NCI-H2107 (cell line): ENCODE measurements at regions not wholly inside any gene's neighbourhood (a gene's known extent, or its start where the extent isn't known, plus 50 kb on each side); places are given as distances from the start of the nearest gene placed in this dataset.
"Not testable (repeated sequence)": the region's sequence is repeated elsewhere in the genome, so short reads cannot be mapped to it uniquely, and the experiment has no call there.

Experiments used
- DNase-seq: peaks from one replicate; lab custom pipeline; 2025; lab: John Stamatoyannopoulos, UW

- DNase-seq = no peak
Observed at GRCh38 chr3:33919312-33920120, 121.1 kb downstream of the PDCD6IP start.

DNA sequence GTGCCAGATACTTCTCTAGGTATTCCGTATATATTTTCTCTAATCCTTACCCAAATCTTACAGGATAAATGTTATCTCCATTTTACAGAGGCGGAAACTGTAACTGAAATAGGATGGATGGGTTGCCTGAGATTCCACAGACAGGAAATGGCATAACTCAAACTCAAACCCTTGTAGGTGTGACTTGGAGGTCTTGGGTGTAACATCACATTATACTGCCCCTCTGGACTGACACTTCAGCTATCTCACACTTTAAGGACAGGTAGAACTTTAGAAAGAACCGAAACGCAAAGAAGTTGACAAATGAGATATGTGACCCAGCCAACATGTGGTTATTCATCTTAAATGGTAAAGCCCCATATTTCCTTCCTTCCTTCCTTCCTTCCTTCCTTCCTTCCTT, 122.1 kb downstream of the PDCD6IP start:
- DNase-seq = no peak

DNA sequence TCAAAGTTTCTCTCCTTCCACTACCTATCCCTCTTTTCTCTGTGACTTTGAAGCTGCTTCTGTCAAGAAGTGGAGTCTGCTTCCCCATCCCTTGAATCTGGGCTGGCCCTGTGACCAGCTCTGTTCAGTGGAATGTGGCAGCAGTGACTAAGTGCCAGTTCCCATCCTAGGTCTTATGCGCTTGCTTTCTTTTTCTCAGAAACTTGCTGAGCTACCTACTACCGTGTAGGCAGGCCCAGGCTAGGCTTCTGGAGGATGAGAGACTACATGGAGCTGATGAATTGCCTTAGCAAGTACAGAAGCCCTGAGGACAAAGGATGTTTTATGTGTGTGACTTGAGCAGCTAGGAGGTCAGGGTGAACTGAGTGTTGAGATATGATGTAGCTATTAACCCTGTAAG, 123.2 kb downstream of the PDCD6IP start:
- no peak for DNase-seq

DNA sequence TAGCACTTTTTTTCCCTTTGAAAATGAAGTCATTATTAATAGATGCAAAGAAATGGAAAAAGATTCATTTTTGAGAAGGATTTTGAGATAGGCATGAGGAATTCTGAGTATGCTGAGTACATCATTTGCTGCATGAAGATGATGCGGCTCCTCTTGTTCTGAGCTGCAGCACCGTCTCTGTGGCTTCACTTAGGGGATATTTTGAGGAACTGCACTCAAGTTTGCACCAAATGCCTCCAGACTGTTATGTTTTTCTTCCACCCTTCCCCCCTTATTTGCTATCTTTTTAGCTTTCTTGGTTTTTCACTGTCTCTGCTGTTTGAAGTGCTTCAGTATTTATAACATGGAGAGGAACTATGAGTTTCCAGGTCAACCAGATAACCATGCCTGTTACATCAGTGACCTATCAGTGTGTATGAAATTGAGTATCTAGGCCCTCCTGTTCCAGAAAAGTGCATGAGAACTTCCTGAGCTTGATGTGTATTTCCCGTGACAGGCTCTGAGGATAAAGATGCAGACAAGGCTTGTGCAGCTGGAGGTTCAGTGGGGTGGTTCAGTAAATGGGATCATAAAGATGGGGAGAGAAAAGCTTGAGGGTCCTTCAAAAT, 128.7 kb downstream of the PDCD6IP start:
- no peak for DNase-seq

DNA sequence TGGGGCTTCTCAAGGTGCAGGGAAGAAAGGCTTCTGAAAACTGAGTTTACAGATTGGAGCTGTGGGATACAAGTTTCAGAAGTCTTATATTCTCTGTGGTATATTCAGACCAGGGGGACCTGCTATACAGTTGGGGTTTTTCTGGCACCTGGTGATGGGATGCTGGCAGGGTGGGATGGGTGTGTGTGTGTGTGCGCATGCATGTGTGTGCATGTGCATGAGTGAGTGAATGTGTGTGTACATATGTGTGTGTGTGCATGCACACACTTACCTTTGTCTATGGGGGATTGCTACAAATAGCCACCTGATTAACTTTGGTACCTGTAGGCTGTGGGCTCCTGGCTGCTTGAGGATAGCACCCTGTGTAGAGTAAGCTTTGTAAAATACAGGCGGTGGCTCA, 131.4 kb downstream of the PDCD6IP start:
- no peak for DNase-seq

DNA sequence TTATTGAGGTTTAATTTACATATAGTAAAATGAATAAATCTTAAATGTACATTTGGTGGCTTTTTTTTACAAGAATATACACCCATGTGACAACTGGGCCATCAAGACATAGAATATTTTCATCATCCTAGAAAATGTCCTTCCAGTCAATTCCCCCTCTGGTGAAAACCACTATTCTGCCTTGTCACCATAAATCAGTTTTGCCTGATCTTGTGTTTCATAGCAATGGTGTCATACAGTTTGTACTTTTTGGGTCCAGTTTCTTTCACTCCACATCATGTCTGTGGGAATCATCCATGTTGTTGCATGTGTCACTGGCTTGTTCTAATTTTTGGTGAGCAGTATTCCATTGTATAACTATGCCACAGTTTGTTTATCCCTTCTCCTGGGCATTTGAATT, 133.1 kb downstream of the PDCD6IP start:
- no peak for DNase-seq

DNA sequence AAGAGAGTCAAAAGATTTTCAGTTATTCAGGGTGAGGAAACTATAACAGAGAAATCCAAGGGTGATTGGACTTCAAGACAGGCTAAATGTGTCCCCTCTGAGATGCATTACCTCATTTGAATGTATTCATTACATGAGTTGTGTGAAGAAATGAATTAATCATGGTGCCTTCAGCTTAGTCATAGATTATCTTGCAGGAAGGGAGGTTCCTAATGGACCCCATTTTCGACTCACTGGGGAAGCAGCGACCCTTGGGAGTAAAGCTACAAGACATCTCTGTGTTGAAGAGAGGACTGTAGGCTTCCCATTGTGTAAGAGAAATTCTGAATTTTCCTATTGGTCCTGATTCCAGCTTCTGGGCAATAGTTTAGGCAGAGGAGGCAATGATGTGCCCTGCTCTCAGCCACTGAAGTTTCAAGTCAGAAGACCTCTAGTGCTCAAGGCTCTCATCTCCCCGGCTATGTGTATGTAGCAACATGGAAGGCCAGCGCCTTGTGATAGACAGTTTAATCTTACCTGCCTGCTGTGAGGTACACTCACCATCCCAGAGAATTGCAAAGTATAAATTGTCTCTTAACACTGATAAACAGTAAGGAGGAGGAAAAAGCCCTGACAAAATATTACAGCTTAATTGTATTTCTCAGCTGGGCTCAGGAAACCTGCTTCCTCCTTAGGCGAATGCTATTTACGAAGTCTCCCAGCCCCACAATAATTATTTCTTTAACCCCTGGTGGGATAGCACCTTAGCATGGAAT, 133.8 kb downstream of the PDCD6IP start:
- no peak for DNase-seq

DNA sequence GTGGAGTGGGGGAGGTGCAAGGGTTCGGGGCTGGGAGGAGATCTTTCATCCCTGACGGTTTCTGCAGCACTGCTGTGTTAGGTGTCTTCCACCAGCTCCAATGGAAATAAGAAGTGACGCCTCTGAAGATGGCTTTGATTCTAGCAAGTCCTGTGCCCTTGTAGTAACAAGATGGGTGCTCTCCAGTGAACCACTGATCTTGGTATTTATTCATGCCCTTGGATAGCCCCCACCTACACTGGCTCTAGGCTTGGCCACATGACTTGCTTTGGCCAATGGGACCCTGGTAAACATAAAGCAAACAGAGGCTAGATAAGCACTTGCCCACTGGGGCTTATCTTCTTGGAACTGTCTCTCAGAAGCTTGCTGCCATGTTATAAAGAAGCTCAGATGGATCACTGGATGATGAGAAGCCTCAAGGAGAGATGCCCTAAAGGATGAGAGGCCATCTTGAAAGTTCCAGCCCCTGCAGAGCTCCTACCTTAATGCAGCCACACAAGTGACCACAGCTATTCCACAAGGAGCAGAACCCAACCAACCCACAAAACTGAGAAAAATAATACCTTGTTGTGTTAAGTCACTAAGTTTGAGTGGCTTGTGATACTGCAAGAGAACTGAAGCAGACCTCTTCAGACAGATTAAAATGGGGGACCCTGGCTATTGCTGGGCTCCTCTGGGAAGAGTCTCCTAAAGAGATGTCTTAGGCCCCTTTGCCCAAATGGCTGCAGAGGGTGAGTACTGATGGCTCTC, 137.9 kb downstream of the PDCD6IP start:
- DNase-seq = no peak

GRCh38 chr3:33936921-33937525, 138.6 kb downstream of the PDCD6IP start:
- DNase-seq = no peak

GRCh38 chr3:33937628-33938027, 139.2 kb downstream of the PDCD6IP start:
- DNase-seq = no peak

GRCh38 chr3:33940149-33940548, 141.7 kb downstream of the PDCD6IP start:
- DNase-seq = no peak

DNA sequence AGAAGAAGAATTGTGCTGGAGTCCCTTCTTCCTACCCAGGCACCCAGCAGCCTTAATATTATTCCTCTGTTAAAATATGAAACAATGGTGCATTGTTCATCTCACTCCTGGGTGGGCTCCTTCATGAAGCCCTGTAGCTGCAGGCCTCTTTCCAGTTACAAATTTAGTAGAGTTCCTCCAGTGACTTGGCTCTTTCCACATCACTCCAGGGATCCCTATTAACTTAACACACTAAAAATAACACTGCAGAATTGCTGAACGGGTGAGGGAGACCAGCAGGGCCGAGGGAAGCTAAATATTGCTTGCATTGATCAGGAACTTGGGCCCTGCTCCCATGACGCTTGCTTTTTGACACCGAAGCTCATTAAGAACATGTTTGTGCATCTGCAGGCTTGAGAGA, 142.3 kb downstream of the PDCD6IP start:
- DNase-seq = no peak

DNA sequence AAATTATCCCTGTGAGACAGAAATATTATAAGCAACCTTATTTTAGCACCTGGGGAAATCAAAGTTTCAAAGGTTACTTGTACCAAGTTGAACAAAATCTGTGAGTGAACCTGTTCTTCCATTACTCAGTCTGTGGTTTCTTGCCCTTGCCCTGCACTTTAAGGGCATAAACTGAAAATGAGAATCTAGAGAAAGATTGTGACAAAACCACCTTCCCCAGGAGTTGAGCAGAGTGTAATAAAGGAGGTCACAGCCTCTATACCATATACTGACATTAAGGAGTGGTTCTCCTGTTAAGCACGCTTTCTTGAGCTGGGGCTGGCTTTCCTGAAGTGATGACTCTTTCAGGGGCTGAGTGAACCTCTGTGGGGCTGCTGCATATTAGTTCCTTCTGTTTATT, 143.4 kb downstream of the PDCD6IP start:
- DNase-seq = no peak

DNA sequence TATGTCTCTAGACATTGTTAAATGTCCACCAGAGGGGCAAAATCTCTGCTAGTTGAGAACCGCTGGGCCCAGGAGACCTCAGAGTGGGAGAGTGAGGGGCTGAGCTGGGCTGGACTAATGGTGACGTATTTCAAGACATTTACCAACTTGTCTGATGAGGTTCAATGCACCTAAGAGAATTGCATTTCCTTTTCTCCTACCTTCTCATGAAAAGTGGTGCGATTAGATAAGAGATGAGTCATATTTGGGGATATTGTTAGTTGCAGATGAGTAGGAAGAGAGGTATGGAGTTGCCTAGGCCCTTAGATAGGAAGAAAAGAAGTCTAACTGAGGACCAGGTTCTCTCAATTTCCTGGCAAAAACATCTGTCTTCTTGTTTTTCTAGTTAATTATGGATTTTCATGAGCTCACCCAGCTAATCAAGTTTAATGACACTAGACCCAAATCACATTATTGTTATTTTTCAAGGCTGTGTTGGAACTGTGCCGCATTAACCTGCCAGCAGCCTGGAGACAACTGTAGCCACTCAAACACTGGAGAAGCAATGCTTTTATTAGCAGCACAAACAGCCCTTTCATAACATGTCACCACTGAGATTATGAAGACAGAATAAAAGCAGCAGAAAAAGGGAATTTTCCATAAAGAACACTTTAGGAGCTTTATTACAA, 144.2 kb downstream of the PDCD6IP start:
- no peak for DNase-seq

DNA sequence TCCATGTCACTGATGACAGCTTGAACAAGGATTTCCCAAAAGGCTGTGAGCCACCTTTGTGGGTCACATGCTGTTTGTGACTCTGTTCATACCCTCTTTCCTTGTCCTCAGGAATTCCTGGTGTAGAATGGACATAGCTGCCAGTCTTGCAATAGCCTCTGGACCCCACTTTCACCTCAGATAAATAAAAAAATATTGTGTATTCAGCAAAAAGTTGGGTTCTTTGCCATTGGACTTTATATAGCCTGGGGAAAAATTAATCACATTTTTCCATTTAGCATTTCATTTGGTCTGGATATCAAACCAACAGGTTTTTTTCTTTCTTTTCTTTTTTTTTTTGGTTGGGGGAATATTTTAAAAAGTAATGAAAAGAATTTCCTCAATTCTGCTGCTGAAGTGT, 144.8 kb downstream of the PDCD6IP start:
- no peak for DNase-seq

- not testable (repeated sequence) for DNase-seq
Observed at GRCh38 chr3:33946612-33947011, 148.2 kb downstream of the PDCD6IP start.

GRCh38 chr3:33947272-33948195, 149.1 kb downstream of the PDCD6IP start:
- no peak for DNase-seq

DNA sequence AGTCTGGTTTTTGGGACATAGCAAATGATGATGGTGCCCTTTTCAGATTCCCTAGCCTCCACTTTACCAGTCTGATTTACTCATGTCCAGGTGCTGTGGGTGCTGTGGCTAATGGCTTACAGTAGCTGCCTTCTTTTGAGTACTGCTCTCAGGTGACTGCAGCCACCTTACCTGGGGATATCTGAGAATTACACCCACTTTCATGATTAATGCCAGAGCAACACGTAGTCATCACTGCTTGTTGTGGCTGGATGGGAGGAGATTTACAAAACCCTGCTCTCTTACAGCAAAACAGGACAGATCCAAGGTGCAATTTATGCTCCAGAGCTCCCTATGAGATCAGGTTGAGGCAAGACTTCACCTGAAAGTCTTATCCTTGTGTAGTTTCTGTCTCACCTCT, 150.6 kb downstream of the PDCD6IP start:
- no peak for DNase-seq

DNA sequence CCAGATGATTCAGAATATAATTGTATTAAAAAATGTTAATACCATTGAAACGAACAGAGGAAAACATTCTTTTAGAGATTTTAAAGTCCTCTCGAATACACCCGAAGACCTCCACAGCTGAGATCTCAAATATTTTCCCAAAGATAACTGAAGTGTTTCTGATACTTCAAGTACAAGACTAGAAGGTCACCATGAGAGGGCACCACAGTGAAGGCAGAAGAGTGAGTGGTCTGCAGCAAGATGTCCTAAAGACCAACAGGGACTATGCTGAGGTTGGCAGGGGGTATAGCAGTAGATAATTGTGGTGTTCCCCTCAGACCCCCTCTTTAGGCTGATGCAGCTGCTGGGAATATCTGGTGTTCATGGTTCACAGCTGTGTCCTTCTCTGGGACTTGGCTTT, 156.5 kb downstream of the PDCD6IP start:
- no peak for DNase-seq

DNA sequence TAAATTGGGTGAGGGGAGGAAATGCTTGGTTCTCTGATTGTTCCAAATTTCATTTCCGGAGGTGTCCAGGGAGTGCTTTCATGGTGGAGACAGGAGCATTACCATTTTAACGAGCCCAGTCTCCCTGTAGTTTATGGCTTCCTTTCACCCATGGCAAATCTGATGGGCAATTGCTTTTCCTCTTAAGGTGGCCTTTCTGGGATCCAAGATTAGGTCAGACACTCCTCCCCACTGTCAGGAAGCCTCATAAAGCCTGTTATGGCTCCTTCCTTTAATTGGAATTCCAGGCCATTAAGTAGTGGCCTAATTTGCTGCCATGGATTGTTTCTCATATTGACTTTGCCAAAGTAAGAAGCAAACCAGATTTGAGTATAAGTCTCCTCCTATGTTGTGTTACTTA, 157.8 kb downstream of the PDCD6IP start:
- DNase-seq = no peak
